Naive thymus-derived CD4-positive, alpha-beta T cell (primary cell): ENCODE measurements at regions not wholly inside any gene's neighbourhood (a gene's known extent, or its start where the extent isn't known, plus 50 kb on each side); places are given as distances from the start of the nearest gene placed in this dataset.

Experiments
- ATAC-seq: fragments of 150-1000 bp; cut with Tn5 transposase; 2 replicates; pipeline ENCODE4 v1.10.0; 2021; ENCODE audit warnings: mild to moderate bottlenecking, moderate library complexity
- CTCF ChIA-PET: fragments of 350-600 bp; sonication (Branson Sonifier 250); formaldehyde crosslinking; loops from one replicate; lab custom pipeline; 2021; ENCODE audit warnings: antibody characterized with exemption; lab: Charles Lee
- POLR2A ChIA-PET: fragments of 350-600 bp; sonication (Branson Sonifier 250); formaldehyde crosslinking; loops from one replicate; lab custom pipeline; 2021; ENCODE audit warnings: antibody characterized with exemption, inconsistent platforms; lab: Charles Lee
- DNase-seq, 9 donors: peaks; one replicate each; pipeline versions ENCODE4 v3.0.0 to v3.0.0-alpha.2; 2020 to 2022; ENCODE audit warnings: mixed read lengths in 1 of 9
- H3K27ac ChIP-seq: one replicate; pipeline ENCODE4 v1.7.0; 2013; ENCODE audit warnings: mild to moderate bottlenecking, low read depth, low read length, moderate library complexity
- H3K27me3 ChIP-seq, 2 donors: one replicate each; pipeline ENCODE4 v1.7.0; 2013; ENCODE audit warnings: low read length in 2 of 2, mild to moderate bottlenecking in 2 of 2, moderate library complexity in 2 of 2; ENCODE audit not compliant: control insufficient read depth in 2 of 2, insufficient read depth in 2 of 2
- H3K36me3 ChIP-seq, 3 experiments: 1 replicate in 2 of 3; 2 replicates in 1 of 3; pipeline ENCODE4 v1.7.0; 2013; ENCODE audit warnings: low read length in 3 of 3, mild to moderate bottlenecking in 3 of 3, moderate library complexity in 1 of 3; ENCODE audit not compliant: insufficient read depth in 3 of 3, control insufficient read depth in 2 of 3
- H3K4me1 ChIP-seq, 2 donors: one replicate each; pipeline ENCODE4 v1.7.0; 2013; ENCODE audit warnings: low read length in 2 of 2, mild to moderate bottlenecking in 2 of 2, moderate library complexity in 1 of 2; ENCODE audit not compliant: control insufficient read depth in 2 of 2, insufficient read depth in 2 of 2
- H3K4me3 ChIP-seq: 2 replicates; pipeline ENCODE4 v1.7.0; 2013; ENCODE audit warnings: mild to moderate bottlenecking, low read length
- H3K9me3 ChIP-seq, 3 experiments: 1 replicate in 2 of 3; 2 replicates in 1 of 3; pipeline ENCODE4 v1.7.0; 2013; ENCODE audit warnings: low read length in 3 of 3; ENCODE audit not compliant: control insufficient read depth in 2 of 3
- H3K27ac Mint-ChIP-seq, 9 donors: one replicate each; pipeline ENCODE4 v1.8.0; 2020 to 2022; ENCODE audit warnings: mixed read lengths in 9 of 9, mild to moderate bottlenecking in 8 of 9, moderate library complexity in 5 of 9, inconsistent platforms in 2 of 9
- H3K27me3 Mint-ChIP-seq, 5 donors: one replicate each; pipeline ENCODE4 v1.8.0; 2021 to 2022; ENCODE audit warnings: mixed read lengths in 5 of 5, mild to moderate bottlenecking in 1 of 5
- H3K36me3 Mint-ChIP-seq, 5 donors: one replicate each; pipeline ENCODE4 v1.8.0; 2020 to 2022; ENCODE audit warnings: mixed read lengths in 5 of 5, mild to moderate bottlenecking in 3 of 5, inconsistent platforms in 1 of 5
- H3K4me1 Mint-ChIP-seq, 7 donors: one replicate each; pipeline ENCODE4 v1.8.0; 2020 to 2022; ENCODE audit warnings: mixed read lengths in 7 of 7, mild to moderate bottlenecking in 3 of 7, inconsistent platforms in 1 of 7
- H3K4me3 Mint-ChIP-seq, 10 donors: one replicate each; pipeline ENCODE4 v1.8.0; 2020 to 2022; ENCODE audit warnings: mild to moderate bottlenecking in 10 of 10, mixed read lengths in 10 of 10, moderate library complexity in 6 of 10, inconsistent platforms in 2 of 10
- H3K9me3 Mint-ChIP-seq, 11 donors: one replicate each; pipeline ENCODE4 v1.8.0; 2020 to 2022; ENCODE audit warnings: mixed read lengths in 11 of 11, mild to moderate bottlenecking in 4 of 11, inconsistent platforms in 1 of 11, moderate library complexity in 1 of 11
- intact Hi-C, 2 donors: fragments of 100-400 bp; cut with micrococcal nuclease; formaldehyde crosslinking; loops; one replicate each; pipeline ENCODE4 v1.15.1; 2023

GRCh38 chr6:144932621-144933020, 647.5 kb downstream of the UTRN start:
- DNase-seq (no peak), ATAC-seq (no peak)
- Mint-ChIP-seq H3K4me3 (no peak overlapping the region), H3K36me3 (peaks cover 0 to 4% (median 3%) of the 10 kb centered on the region in 5 donors), H3K4me1 (peaks cover 0 to 3% (median 0%) of the 10 kb centered on the region in 7 donors), H3K27me3 (peaks cover 0 to 15% (median 0%) of the 10 kb centered on the region in 5 donors), H3K9me3 (peaks cover 0 to 17% (median 4%) of the 10 kb centered on the region in 11 donors), H3K27ac (no peak overlapping the region)
- ChIA-PET CTCF (interaction anchor here (0.6 kb wide), 1 partner anchor 369 kb away, joined by 3 read pairs; no protein-coding TSS in a partner anchor), POLR2A (no interaction called here)
- Histone ChIP-seq H3K4me3 (no peak overlapping the region), H3K36me3 (no peaks in the 10 kb centered on the region), H3K27ac (no peak overlapping the region), H3K4me1 (no peaks in the 10 kb centered on the region), H3K27me3 (no peaks in the 10 kb centered on the region), H3K9me3 (no peaks in the 10 kb centered on the region)
- intact Hi-C loops, result no loop called here

GRCh38 chr6:144935181-144935580, 650.0 kb downstream of the UTRN start:
- POLR2A ChIA-PET, result no interaction called here
- H3K36me3 Mint-ChIP-seq, result peaks cover 0 to 4% (median 3%) of the 10 kb centered on the region in 5 donors
- DNase-seq (no peak), ATAC-seq (no peak)
- no peak overlapping the region for H3K4me3 Mint-ChIP-seq
- Histone ChIP-seq H3K4me3 (no peak overlapping the region), H3K27me3 (no peaks in the 10 kb centered on the region), H3K4me1 (no peaks in the 10 kb centered on the region), H3K9me3 (no peaks in the 10 kb centered on the region), H3K36me3 (no peaks in the 10 kb centered on the region), H3K27ac (no peak overlapping the region)
- H3K4me1 Mint-ChIP-seq, result peaks cover 0 to 3% (median 0%) of the 10 kb centered on the region in 7 donors
- H3K27ac Mint-ChIP-seq, result no peak overlapping the region
- intact Hi-C loops, result no loop called here
- peaks cover 0 to 17% (median 4%) of the 10 kb centered on the region in 11 donors for H3K9me3 Mint-ChIP-seq
- peaks cover 0 to 15% (median 0%) of the 10 kb centered on the region in 5 donors for H3K27me3 Mint-ChIP-seq
- CTCF ChIA-PET, result no interaction called here

- peaks cover 0 to 3% (median 0%) of the 10 kb centered on the region in 7 donors for H3K4me1 Mint-ChIP-seq
- no peak overlapping the region for H3K4me3 Mint-ChIP-seq
- Histone ChIP-seq H3K4me1 (no peaks in the 10 kb centered on the region), H3K4me3 (no peak overlapping the region), H3K9me3 (no peaks in the 10 kb centered on the region), H3K36me3 (no peaks in the 10 kb centered on the region), H3K27ac (no peak overlapping the region), H3K27me3 (no peaks in the 10 kb centered on the region)
- ChIA-PET POLR2A (no interaction called here), CTCF (no interaction called here)
- intact Hi-C loops, result no loop called here
- peaks cover 0 to 17% (median 4%) of the 10 kb centered on the region in 11 donors for H3K9me3 Mint-ChIP-seq
- H3K36me3 Mint-ChIP-seq, result peaks cover 0 to 4% (median 3%) of the 10 kb centered on the region in 5 donors
- no peak for DNase-seq
- H3K27ac Mint-ChIP-seq, result no peak overlapping the region
- no peak for ATAC-seq
- H3K27me3 Mint-ChIP-seq, result peaks cover 0 to 15% (median 3%) of the 10 kb centered on the region in 5 donors
These were observed 650.5 kb downstream of the UTRN start for GRCh38 chr6:144935661-144936060.

GRCh38 chr6:144936764-144937163, 651.6 kb downstream of the UTRN start:
- POLR2A ChIA-PET, result no interaction called here
- H3K9me3 ChIP-seq, result no peaks in the 10 kb centered on the region
- intact Hi-C loops, result no loop called here
- H3K36me3 ChIP-seq, result no peaks in the 10 kb centered on the region
- Mint-ChIP-seq H3K9me3 (peaks cover 0 to 17% (median 4%) of the 10 kb centered on the region in 11 donors), H3K36me3 (peaks cover 0 to 4% (median 3%) of the 10 kb centered on the region in 5 donors), H3K4me1 (no peaks in the 10 kb centered on the region), H3K4me3 (no peak overlapping the region), H3K27me3 (peaks cover 0 to 18% (median 3%) of the 10 kb centered on the region in 5 donors), H3K27ac (no peak overlapping the region)
- no peak overlapping the region for H3K27ac ChIP-seq
- H3K4me3 ChIP-seq, result no peak overlapping the region
- no peaks in the 10 kb centered on the region for H3K27me3 ChIP-seq
- DNase-seq, result no peak
- H3K4me1 ChIP-seq, result no peaks in the 10 kb centered on the region
- no peak for ATAC-seq
- CTCF ChIA-PET, result no interaction called here

GRCh38 chr6:144939921-144940320, 654.8 kb downstream of the UTRN start:
- no peaks in the 10 kb centered on the region for H3K4me1 ChIP-seq
- H3K4me3 ChIP-seq, result no peak overlapping the region
- no peak overlapping the region for H3K27ac ChIP-seq
- no peak for ATAC-seq
- Mint-ChIP-seq H3K27ac (no peak overlapping the region), H3K36me3 (no peaks in the 10 kb centered on the region), H3K27me3 (peaks cover 0 to 9% (median 3%) of the 10 kb centered on the region in 5 donors), H3K9me3 (peaks cover 0 to 4% (median 0%) of the 10 kb centered on the region in 11 donors), H3K4me3 (no peak overlapping the region), H3K4me1 (no peaks in the 10 kb centered on the region)
- POLR2A ChIA-PET, result no interaction called here
- H3K9me3 ChIP-seq, result no peaks in the 10 kb centered on the region
- H3K27me3 ChIP-seq, result no peaks in the 10 kb centered on the region
- no peak for DNase-seq
- intact Hi-C loops, result no loop called here
- H3K36me3 ChIP-seq, result no peaks in the 10 kb centered on the region
- CTCF ChIA-PET, result no interaction called here

- Histone ChIP-seq H3K4me3 (no peak overlapping the region), H3K27me3 (no peaks in the 10 kb centered on the region), H3K36me3 (no peaks in the 10 kb centered on the region), H3K4me1 (no peaks in the 10 kb centered on the region), H3K27ac (no peak overlapping the region), H3K9me3 (no peaks in the 10 kb centered on the region)
- CTCF ChIA-PET, result no interaction called here
- no peaks in the 10 kb centered on the region for H3K4me1 Mint-ChIP-seq
- intact Hi-C loops, result no loop called here
- H3K27ac Mint-ChIP-seq, result no peak overlapping the region
- peaks cover 0 to 13% (median 11%) of the 10 kb centered on the region in 5 donors for H3K27me3 Mint-ChIP-seq
- no peaks in the 10 kb centered on the region for H3K9me3 Mint-ChIP-seq
- POLR2A ChIA-PET, result no interaction called here
- DNase-seq (no peak), ATAC-seq (no peak)
- no peaks in the 10 kb centered on the region for H3K36me3 Mint-ChIP-seq
- H3K4me3 Mint-ChIP-seq, result no peak overlapping the region
These were observed 659.0 kb downstream of the UTRN start for GRCh38 chr6:144944106-144944505.

GRCh38 chr6:144947398-144947976, 662.4 kb downstream of the UTRN start:
- H3K27ac ChIP-seq, result no peak overlapping the region
- H3K9me3 ChIP-seq, result no peaks in the 10 kb centered on the region
- ChIA-PET CTCF (no interaction called here), POLR2A (no interaction called here)
- intact Hi-C loops, result no loop called here
- H3K27ac Mint-ChIP-seq, result no peak overlapping the region
- H3K36me3 ChIP-seq, result no peaks in the 10 kb centered on the region
- no peaks in the 10 kb centered on the region for H3K4me1 ChIP-seq
- peaks cover 0 to 1% (median 0%) of the 10 kb centered on the region in 5 donors for H3K36me3 Mint-ChIP-seq
- H3K4me1 Mint-ChIP-seq, result no peaks in the 10 kb centered on the region
- peaks cover 0 to 12% (median 11%) of the 10 kb centered on the region in 5 donors for H3K27me3 Mint-ChIP-seq
- H3K4me3 ChIP-seq, result no peak overlapping the region
- no peaks in the 10 kb centered on the region for H3K27me3 ChIP-seq
- H3K4me3 Mint-ChIP-seq, result no peak overlapping the region
- ATAC-seq, result no peak
- no peak for DNase-seq
- peaks cover 0 to 1% (median 0%) of the 10 kb centered on the region in 11 donors for H3K9me3 Mint-ChIP-seq
